CD4-positive, alpha-beta T cell treated with Interleukin-17A for 1 hour (primary cell): ENCODE measurements at regions not wholly inside any gene's neighbourhood (a gene's known extent, or its start where the extent isn't known, plus 50 kb on each side); places are given as distances from the start of the nearest gene placed in this dataset.
"Not testable (repeated sequence)": the region's sequence is repeated elsewhere in the genome, so short reads cannot be mapped to it uniquely, and the experiment has no call there.

Source experiments
- DNase-seq: peaks from one replicate; pipeline ENCODE4 v3.0.0-alpha.2; 2020

- DNase-seq = no peak
Measured at GRCh38 chr3:22720596-22720995, 482.5 kb upstream of the UBE2E2 start.

- DNase-seq = no peak
Measured at GRCh38 chr3:22724420-22724819, 478.7 kb upstream of the UBE2E2 start.

- DNase-seq = no peak
Measured at GRCh38 chr3:22728406-22728805, 474.7 kb upstream of the UBE2E2 start.

- no peak for DNase-seq
Measured at GRCh38 chr3:22729212-22729611, 473.9 kb upstream of the UBE2E2 start.

GRCh38 chr3:22729981-22730380 lies 473.1 kb upstream of the UBE2E2 start:
- DNase-seq = no peak

- DNase-seq = no peak
Measured at GRCh38 chr3:22730701-22731100, 472.4 kb upstream of the UBE2E2 start.

GRCh38 chr3:22731901-22732300 lies 471.2 kb upstream of the UBE2E2 start:
- DNase-seq = no peak

- no peak for DNase-seq
Measured at GRCh38 chr3:22732641-22733040, 470.5 kb upstream of the UBE2E2 start.

- no peak for DNase-seq
Measured at GRCh38 chr3:22734207-22734606, 468.9 kb upstream of the UBE2E2 start.

- no peak for DNase-seq
Measured at GRCh38 chr3:22734756-22735155, 468.4 kb upstream of the UBE2E2 start.

GRCh38 chr3:22735373-22735772 lies 467.8 kb upstream of the UBE2E2 start:
- DNase-seq = no peak

GRCh38 chr3:22743386-22743785 lies 459.7 kb upstream of the UBE2E2 start:
- not testable (repeated sequence) for DNase-seq

- no peak for DNase-seq
Measured at GRCh38 chr3:22745321-22745720, 457.8 kb upstream of the UBE2E2 start.

GRCh38 chr3:22746221-22746620 lies 456.9 kb upstream of the UBE2E2 start:
- no peak for DNase-seq

- DNase-seq = no peak
Measured at GRCh38 chr3:22748453-22749045, 454.6 kb upstream of the UBE2E2 start.

GRCh38 chr3:22759636-22760310 lies 443.4 kb upstream of the UBE2E2 start:
- no peak for DNase-seq

- DNase-seq = no peak
Measured at GRCh38 chr3:22765679-22766078, 437.4 kb upstream of the UBE2E2 start.

- no peak for DNase-seq
Measured at GRCh38 chr3:22777834-22778233, 425.3 kb upstream of the UBE2E2 start.

- DNase-seq = no peak
Measured at GRCh38 chr3:22779737-22780136, 423.4 kb upstream of the UBE2E2 start.

GRCh38 chr3:22792533-22792932 lies 410.6 kb upstream of the UBE2E2 start:
- DNase-seq = no peak

- DNase-seq = no peak
Measured at GRCh38 chr3:22795917-22796316, 407.2 kb upstream of the UBE2E2 start.

GRCh38 chr3:22798461-22798860 lies 404.7 kb upstream of the UBE2E2 start:
- no peak for DNase-seq

- DNase-seq = no peak
Measured at GRCh38 chr3:22819209-22819608, 383.9 kb upstream of the UBE2E2 start.

- no peak for DNase-seq
Measured at GRCh38 chr3:22835041-22835440, 368.1 kb upstream of the UBE2E2 start.

GRCh38 chr3:22836131-22836530 lies 367.0 kb upstream of the UBE2E2 start:
- DNase-seq = no peak
